Calu3 (cell line): ENCODE measurements at regions not wholly inside any gene's neighbourhood (a gene's known extent, or its start where the extent isn't known, plus 50 kb on each side); places are given as distances from the start of the nearest gene placed in this dataset.

Experiments used
- BruUV-seq: library from RNA; stranded (reverse); fragments of 400-500 nt; replicated peaks from 2 replicates; lab custom pipeline; 2021; lab: Mats Ljungman, UMichigan
- CTCF ChIA-PET: fragments of 300-600 bp; sonication (Branson Sonifier 250); formaldehyde crosslinking; loops from one replicate; lab custom pipeline; 2022; ENCODE audit warnings: antibody characterized with exemption; lab: Charles Lee
- DNase-seq: peaks from one replicate; pipeline ENCODE4 v3.0.0; 2022
- H3K27ac Mint-ChIP-seq: one replicate; pipeline ENCODE4 v1.8.0; 2022; ENCODE audit warnings: mixed read lengths; ENCODE audit not compliant: unreplicated experiment
- H3K27me3 Mint-ChIP-seq: one replicate; pipeline ENCODE4 v1.8.0; 2022; ENCODE audit warnings: mixed read lengths; ENCODE audit not compliant: unreplicated experiment
- H3K36me3 Mint-ChIP-seq: one replicate; pipeline ENCODE4 v1.8.0; 2022; ENCODE audit warnings: mild to moderate bottlenecking, moderate library complexity, mixed read lengths; ENCODE audit not compliant: insufficient read depth, unreplicated experiment
- H3K4me1 Mint-ChIP-seq: one replicate; pipeline ENCODE4 v1.8.0; 2022; ENCODE audit warnings: mild to moderate bottlenecking, low read depth, mixed read lengths; ENCODE audit not compliant: unreplicated experiment
- H3K4me3 Mint-ChIP-seq: one replicate; pipeline ENCODE4 v1.8.0; 2022; ENCODE audit warnings: mild to moderate bottlenecking, low read depth, moderate library complexity, mixed read lengths; ENCODE audit not compliant: unreplicated experiment
- H3K9me3 Mint-ChIP-seq: one replicate; pipeline ENCODE4 v1.8.0; 2022; ENCODE audit warnings: low read depth, mixed read lengths; ENCODE audit not compliant: unreplicated experiment
- intact Hi-C: fragments of 100-400 bp; cut with micrococcal nuclease; formaldehyde crosslinking; loops from one replicate; pipeline ENCODE4 v1.10.0; 2022; ENCODE audit not compliant: unreplicated experiment
- TF ChIP-seq, protein P1 (sequence below): fragments of 200-600 bp; IDR thresholded peaks from one replicate; pipeline ENCODE4 v1.8.0; 2022; ENCODE audit warnings: antibody characterized with exemption; ENCODE audit not compliant: unreplicated experiment

DNA sequence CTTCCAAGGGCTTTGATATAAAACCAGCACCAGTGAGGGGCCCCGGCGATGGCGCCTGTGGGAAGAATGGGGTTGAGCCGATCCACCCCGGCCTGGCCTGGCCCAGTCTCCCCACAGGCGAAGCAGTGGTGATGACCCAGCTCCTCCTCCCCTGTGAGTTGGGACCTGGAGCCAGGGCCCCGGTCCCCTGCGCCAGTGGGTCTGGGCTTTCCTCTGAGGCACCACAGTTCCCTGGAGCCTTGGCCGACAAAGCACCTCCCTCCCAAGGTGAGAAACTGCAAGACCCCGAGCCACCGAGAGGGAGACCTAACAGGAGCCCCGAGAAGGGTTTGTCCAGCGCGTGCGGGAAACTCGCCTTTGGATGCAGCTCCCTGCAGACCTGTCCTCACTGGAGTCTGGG lies 942.9 kb downstream of the BRD1 start:
- no peaks in the 10 kb centered on the region for H3K27me3 Mint-ChIP-seq
- TF ChIP-seq, protein P1, sequence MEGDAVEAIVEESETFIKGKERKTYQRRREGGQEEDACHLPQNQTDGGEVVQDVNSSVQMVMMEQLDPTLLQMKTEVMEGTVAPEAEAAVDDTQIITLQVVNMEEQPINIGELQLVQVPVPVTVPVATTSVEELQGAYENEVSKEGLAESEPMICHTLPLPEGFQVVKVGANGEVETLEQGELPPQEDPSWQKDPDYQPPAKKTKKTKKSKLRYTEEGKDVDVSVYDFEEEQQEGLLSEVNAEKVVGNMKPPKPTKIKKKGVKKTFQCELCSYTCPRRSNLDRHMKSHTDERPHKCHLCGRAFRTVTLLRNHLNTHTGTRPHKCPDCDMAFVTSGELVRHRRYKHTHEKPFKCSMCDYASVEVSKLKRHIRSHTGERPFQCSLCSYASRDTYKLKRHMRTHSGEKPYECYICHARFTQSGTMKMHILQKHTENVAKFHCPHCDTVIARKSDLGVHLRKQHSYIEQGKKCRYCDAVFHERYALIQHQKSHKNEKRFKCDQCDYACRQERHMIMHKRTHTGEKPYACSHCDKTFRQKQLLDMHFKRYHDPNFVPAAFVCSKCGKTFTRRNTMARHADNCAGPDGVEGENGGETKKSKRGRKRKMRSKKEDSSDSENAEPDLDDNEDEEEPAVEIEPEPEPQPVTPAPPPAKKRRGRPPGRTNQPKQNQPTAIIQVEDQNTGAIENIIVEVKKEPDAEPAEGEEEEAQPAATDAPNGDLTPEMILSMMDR, result no peak
- no peaks in the 10 kb centered on the region for H3K36me3 Mint-ChIP-seq
- intact Hi-C loops, result no loop called here
- no peak overlapping the region for H3K4me3 Mint-ChIP-seq
- DNase-seq, result no peak
- BruUV-seq, result no TSS peak
- CTCF ChIA-PET, result no interaction called here
- no peaks in the 10 kb centered on the region for H3K4me1 Mint-ChIP-seq
- H3K9me3 Mint-ChIP-seq, result peaks cover 7% of the 10 kb centered on the region
- H3K27ac Mint-ChIP-seq, result no peak overlapping the region

DNA sequence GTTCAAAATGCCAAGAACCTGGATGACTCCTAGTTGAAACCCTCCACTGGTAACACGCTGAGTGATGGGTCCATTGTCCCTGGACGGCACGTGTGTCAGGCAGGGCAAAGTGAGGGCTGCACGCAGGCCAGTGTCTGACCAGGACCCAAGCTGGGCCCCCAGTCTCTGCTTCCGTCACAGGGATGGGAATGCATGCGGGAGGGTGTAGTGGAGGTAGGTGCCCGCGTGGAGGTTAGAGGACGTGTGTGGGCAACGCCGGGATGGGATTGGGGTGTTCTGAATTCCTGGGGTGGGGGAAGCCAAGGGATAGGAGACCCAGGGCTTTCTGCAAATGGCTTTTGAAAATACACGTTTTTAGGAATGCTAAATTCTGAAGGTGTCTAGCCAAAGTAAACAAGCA lies 943.3 kb downstream of the BRD1 start:
- Mint-ChIP-seq H3K36me3 (no peaks in the 10 kb centered on the region), H3K9me3 (peaks cover 5% of the 10 kb centered on the region), H3K4me1 (no peaks in the 10 kb centered on the region), H3K4me3 (no peak overlapping the region), H3K27me3 (no peaks in the 10 kb centered on the region), H3K27ac (no peak overlapping the region)
- TF ChIP-seq, protein P1, result no peak
- intact Hi-C loops, result no loop called here
- no TSS peak for BruUV-seq
- no peak for DNase-seq
- CTCF ChIA-PET, result no interaction called here

DNA sequence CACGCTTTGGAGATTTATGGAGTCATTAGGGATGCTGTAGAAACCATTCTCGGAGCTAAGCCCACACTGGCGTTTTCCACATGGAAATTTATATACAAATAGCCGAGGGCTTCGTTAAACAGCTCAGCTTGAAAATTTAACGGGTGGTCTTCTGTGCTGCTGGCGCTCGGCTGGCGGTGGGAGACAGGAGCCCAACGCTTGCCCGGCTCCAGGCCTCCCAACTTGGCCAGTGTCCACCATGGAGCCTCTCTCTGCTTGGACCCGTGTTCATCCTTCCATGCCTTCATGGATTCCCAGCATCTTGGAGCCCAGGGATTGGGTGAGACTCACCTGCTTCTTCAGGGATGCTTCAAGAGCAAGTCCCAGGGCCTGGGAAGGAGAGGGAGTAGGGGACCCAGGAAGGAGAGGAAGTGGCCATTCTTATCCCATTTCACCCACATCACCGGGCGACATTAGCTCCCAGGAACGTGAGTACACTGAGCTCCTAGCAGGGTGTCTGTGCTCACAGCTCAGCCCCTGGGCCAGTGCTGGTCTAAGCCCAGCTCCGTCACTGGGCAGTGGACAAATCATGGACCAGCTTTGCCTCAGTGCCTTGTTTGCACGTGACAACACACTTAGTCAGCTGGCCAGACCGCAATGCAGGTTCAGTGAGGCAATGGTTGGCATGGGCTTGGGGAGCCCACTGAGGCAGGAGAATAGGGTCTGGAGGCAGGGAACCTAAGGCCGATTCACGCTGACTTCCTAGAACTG lies 944.3 kb downstream of the BRD1 start:
- no TSS peak for BruUV-seq
- intact Hi-C loops, result no loop called here
- no peaks in the 10 kb centered on the region for H3K36me3 Mint-ChIP-seq
- no peak overlapping the region for H3K4me3 Mint-ChIP-seq
- no peak overlapping the region for H3K27ac Mint-ChIP-seq
- CTCF ChIA-PET, result no interaction called here
- DNase-seq, result no peak
- TF ChIP-seq, protein P1, result no peak
- H3K4me1 Mint-ChIP-seq, result no peaks in the 10 kb centered on the region
- H3K9me3 Mint-ChIP-seq, result peaks cover 6% of the 10 kb centered on the region
- H3K27me3 Mint-ChIP-seq, result no peaks in the 10 kb centered on the region

DNA sequence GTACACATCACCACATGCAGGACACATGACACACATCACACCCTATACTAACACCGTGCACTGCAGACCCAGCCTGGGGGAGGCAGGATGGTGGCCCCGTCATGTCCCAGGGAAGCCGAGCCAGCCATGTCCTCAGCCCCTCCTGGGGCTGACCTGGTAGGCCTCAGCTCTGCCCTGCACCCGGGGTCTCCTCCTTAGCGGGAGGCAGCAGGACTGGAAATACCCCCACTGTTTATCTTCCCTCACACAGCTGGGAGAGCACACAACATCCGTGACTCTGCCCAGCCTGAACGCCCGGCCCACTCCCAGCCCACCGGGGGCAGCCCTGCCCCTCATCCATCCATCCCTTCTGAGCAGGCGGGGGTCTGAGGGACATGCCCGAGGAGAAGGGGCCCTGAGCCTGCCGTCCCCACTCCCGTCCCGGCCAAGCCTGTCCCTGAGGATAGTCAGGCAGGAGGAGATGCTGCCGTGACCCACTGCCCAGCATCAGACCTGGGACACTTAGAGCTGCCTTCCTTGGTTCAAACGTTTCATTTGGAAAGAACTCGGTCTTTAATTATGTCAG lies 945.0 kb downstream of the BRD1 start:
- Mint-ChIP-seq H3K27ac (no peak overlapping the region), H3K36me3 (no peaks in the 10 kb centered on the region), H3K4me3 (no peak overlapping the region), H3K27me3 (no peaks in the 10 kb centered on the region), H3K9me3 (peaks cover 6% of the 10 kb centered on the region), H3K4me1 (no peaks in the 10 kb centered on the region)
- intact Hi-C loops, result no loop called here
- no peak for DNase-seq
- TF ChIP-seq, protein P1, result no peak
- CTCF ChIA-PET, result no interaction called here
- no TSS peak for BruUV-seq
